ENCODE measurements at regions not wholly inside any gene's neighbourhood (a gene's known extent, or its start where the extent isn't known, plus 50 kb on each side); places are given as distances from the start of the nearest gene placed in this dataset.
A peak's percentile ranks its signal among the peaks of the same experiment; 100 is the strongest.

DNA sequence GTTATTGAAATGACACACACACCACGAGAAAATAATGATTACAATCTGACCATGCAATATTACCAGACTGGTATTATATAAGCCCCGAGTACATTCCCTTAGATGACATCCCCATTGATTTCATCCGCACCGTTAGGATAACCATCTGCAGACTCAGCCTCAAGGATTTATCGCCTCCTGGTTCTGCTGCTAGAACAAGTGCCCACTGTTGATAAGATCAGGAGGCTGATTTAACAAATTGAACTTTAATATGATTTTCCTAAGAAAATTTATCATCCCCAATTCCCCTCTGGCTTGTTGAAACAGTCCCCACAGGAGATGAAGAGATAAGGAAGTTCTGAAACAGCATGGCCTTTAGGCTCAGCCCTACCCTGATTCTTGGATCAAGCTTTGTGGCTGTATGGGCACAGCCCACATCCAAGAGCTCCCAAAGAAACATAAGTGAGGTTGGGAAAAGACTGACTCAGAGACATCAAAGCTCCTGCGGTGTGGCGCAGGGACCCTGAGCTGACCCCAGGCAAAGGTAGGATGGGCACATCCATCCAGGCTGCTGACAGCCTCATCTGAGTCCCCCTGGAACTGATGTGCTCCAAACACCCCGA lies 59.2 kb upstream of the CHCHD3 start:
- no peaks in the 10 kb centered on the region for H3K36me3 ChIP-seq
- no peaks in the 10 kb centered on the region for H3K27me3 ChIP-seq
- TF ChIP-seq, protein P1, sequence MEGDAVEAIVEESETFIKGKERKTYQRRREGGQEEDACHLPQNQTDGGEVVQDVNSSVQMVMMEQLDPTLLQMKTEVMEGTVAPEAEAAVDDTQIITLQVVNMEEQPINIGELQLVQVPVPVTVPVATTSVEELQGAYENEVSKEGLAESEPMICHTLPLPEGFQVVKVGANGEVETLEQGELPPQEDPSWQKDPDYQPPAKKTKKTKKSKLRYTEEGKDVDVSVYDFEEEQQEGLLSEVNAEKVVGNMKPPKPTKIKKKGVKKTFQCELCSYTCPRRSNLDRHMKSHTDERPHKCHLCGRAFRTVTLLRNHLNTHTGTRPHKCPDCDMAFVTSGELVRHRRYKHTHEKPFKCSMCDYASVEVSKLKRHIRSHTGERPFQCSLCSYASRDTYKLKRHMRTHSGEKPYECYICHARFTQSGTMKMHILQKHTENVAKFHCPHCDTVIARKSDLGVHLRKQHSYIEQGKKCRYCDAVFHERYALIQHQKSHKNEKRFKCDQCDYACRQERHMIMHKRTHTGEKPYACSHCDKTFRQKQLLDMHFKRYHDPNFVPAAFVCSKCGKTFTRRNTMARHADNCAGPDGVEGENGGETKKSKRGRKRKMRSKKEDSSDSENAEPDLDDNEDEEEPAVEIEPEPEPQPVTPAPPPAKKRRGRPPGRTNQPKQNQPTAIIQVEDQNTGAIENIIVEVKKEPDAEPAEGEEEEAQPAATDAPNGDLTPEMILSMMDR (IDR thresholded peaks at IDR 0.05; ENCODE audit: low read depth, low read length) = no peak
- H3K4me1 ChIP-seq (ENCODE audit: low read depth) = no peaks in the 10 kb centered on the region
- no peaks in the 10 kb centered on the region for H3K9me3 ChIP-seq (ENCODE audit: low read depth)
- no peak overlapping the region for H3K27ac ChIP-seq
- DNase-seq (ENCODE audit: low read depth in 1 of 2, low spot score in 1 of 2) = no peak
- H3K4me3 ChIP-seq = no peak overlapping the region

GRCh38 chr7:133150760-133151159 lies 68.9 kb upstream of the CHCHD3 start:
- no peak for DNase-seq (ENCODE audit: low read depth in 1 of 2, low spot score in 1 of 2)
- H3K4me1 ChIP-seq (ENCODE audit: low read depth) = no peaks in the 10 kb centered on the region
- no peaks in the 10 kb centered on the region for H3K9me3 ChIP-seq (ENCODE audit: low read depth)
- no peaks in the 10 kb centered on the region for H3K27me3 ChIP-seq
- TF ChIP-seq, protein P1 (IDR thresholded peaks at IDR 0.05; ENCODE audit: low read depth, low read length) = no peak
- H3K4me3 ChIP-seq = no peak overlapping the region
- no peak overlapping the region for H3K27ac ChIP-seq
- no peaks in the 10 kb centered on the region for H3K36me3 ChIP-seq

GRCh38 chr7:133152875-133153274 lies 71.0 kb upstream of the CHCHD3 start:
- Histone ChIP-seq H3K36me3 (no peaks in the 10 kb centered on the region), H3K4me1 (ENCODE audit: low read depth) (no peaks in the 10 kb centered on the region), H3K27me3 (no peaks in the 10 kb centered on the region), H3K9me3 (ENCODE audit: low read depth) (no peaks in the 10 kb centered on the region), H3K27ac (no peak overlapping the region), H3K4me3 (no peak overlapping the region)
- TF ChIP-seq, protein P1 (IDR thresholded peaks at IDR 0.05; ENCODE audit: low read depth, low read length) = no peak
- no peak for DNase-seq (ENCODE audit: low read depth in 1 of 2, low spot score in 1 of 2)

DNA sequence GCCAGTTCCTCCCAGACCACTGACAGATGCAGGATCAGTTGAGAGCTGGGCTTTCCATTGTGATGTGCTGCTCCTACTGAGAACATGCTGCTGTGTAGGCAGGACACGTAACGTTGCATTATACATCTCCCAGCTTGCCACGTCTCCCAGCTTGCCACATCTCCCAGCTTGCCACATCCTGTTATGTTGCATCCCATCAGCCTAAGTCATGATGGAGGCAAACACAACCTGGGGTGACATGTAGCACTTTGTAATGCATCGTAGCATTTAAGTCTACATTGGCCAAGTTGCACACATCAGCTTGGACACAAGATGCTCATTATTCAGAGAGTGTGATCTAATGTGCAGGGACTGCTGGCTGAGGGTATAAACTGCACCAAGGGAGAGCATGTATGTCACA lies 73.3 kb upstream of the CHCHD3 start:
- H3K9me3 ChIP-seq (ENCODE audit: low read depth) = no peaks in the 10 kb centered on the region
- H3K27ac ChIP-seq = no peak overlapping the region
- peak in 1 of 2 donors; percentile 40 for DNase-seq (ENCODE audit: low read depth in 1 of 2, low spot score in 1 of 2)
- no peaks in the 10 kb centered on the region for H3K36me3 ChIP-seq
- no peaks in the 10 kb centered on the region for H3K4me1 ChIP-seq (ENCODE audit: low read depth)
- H3K4me3 ChIP-seq = no peak overlapping the region
- no peaks in the 10 kb centered on the region for H3K27me3 ChIP-seq
- TF ChIP-seq, protein P1 (IDR thresholded peaks at IDR 0.05; ENCODE audit: low read depth, low read length) = no peak

DNA sequence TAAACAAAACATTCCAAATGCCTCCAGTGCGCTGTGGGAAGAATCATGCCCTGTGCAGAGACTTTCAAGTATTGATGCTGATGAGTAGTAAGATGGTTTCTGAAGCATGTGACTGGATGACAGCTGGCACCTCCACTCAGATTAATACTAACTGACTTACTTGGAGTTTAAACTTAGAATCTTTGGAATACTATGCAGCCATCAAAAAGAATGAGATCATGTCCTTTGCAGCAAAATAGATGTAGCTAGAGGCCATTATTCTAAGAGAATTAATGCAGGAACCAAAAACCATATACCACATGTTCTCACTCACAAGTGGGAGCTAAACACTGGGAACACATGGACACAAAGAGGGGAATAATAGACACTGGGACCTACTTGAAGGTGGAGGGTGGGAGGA lies 73.8 kb upstream of the CHCHD3 start:
- H3K4me3 ChIP-seq = no peak overlapping the region
- no peaks in the 10 kb centered on the region for H3K9me3 ChIP-seq (ENCODE audit: low read depth)
- TF ChIP-seq, protein P1 (IDR thresholded peaks at IDR 0.05; ENCODE audit: low read depth, low read length) = no peak
- no peak overlapping the region for H3K27ac ChIP-seq
- no peaks in the 10 kb centered on the region for H3K36me3 ChIP-seq
- no peaks in the 10 kb centered on the region for H3K4me1 ChIP-seq (ENCODE audit: low read depth)
- no peak for DNase-seq (ENCODE audit: low read depth in 1 of 2, low spot score in 1 of 2)
- no peaks in the 10 kb centered on the region for H3K27me3 ChIP-seq
